HG03280 (cell line): ENCODE measurements at regions not wholly inside any gene's neighbourhood (a gene's known extent, or its start where the extent isn't known, plus 50 kb on each side); places are given as distances from the start of the nearest gene placed in this dataset.
"Not testable (repeated sequence)": the region's sequence is repeated elsewhere in the genome, so short reads cannot be mapped to it uniquely, and the experiment has no call there.

ENCODE experiments used
- ATAC-seq: cut with Tn5 transposase; IDR thresholded peaks from one replicate; pipeline ENCODE4 v1.9.1; 2021; ENCODE audit warnings: mild to moderate bottlenecking, moderate library complexity; ENCODE audit not compliant: unreplicated experiment

GRCh38 chr2:198270157-198270556, 465.8 kb downstream of the PLCL1 start:
- ATAC-seq: not testable (repeated sequence)

- no peak for ATAC-seq
These were observed 464.1 kb downstream of the PLCL1 start for GRCh38 chr2:198268519-198268918.

GRCh38 chr2:198259496-198259895, 455.1 kb downstream of the PLCL1 start:
- no peak for ATAC-seq

- no peak for ATAC-seq
These were observed 450.2 kb downstream of the PLCL1 start for GRCh38 chr2:198254536-198255090.

- no peak for ATAC-seq
These were observed 449.6 kb downstream of the PLCL1 start for GRCh38 chr2:198253995-198254394.

GRCh38 chr2:198252472-198252871, 448.1 kb downstream of the PLCL1 start:
- no peak for ATAC-seq

- no peak for ATAC-seq
These were observed 437.7 kb downstream of the PLCL1 start for GRCh38 chr2:198242093-198242492.

- ATAC-seq: no peak
These were observed 434.0 kb downstream of the PLCL1 start for GRCh38 chr2:198238429-198238828.

- ATAC-seq: no peak
These were observed 431.9 kb downstream of the PLCL1 start for GRCh38 chr2:198236338-198236737.

GRCh38 chr2:198232281-198232680, 427.9 kb downstream of the PLCL1 start:
- ATAC-seq: no peak

- ATAC-seq: no peak
These were observed 427.2 kb downstream of the PLCL1 start for GRCh38 chr2:198231562-198231961.

- ATAC-seq: no peak
These were observed 416.6 kb downstream of the PLCL1 start for GRCh38 chr2:198220763-198221610.

GRCh38 chr2:198219292-198219691, 414.9 kb downstream of the PLCL1 start:
- no peak for ATAC-seq

GRCh38 chr2:198214114-198214596, 409.8 kb downstream of the PLCL1 start:
- no peak for ATAC-seq

GRCh38 chr2:198213253-198213652, 408.9 kb downstream of the PLCL1 start:
- ATAC-seq: no peak

- no peak for ATAC-seq
These were observed 407.3 kb downstream of the PLCL1 start for GRCh38 chr2:198211706-198212105.

GRCh38 chr2:198203336-198204069, 399.1 kb downstream of the PLCL1 start:
- ATAC-seq: no peak
